ENCODE measurements at regions not wholly inside any gene's neighbourhood (a gene's known extent, or its start where the extent isn't known, plus 50 kb on each side); places are given as distances from the start of the nearest gene placed in this dataset.

GRCh38 chr15:66927201-66928077 lies 138.0 kb upstream of the SMAD3 start:
- Histone ChIP-seq H3K9ac (ENCODE audit: low read length) (no peak overlapping the region), H3K79me2 (ENCODE audit: low read length) (no peaks in the 10 kb centered on the region), H3K36me3 (ENCODE audit: insufficient read depth, low read length) (no peaks in the 10 kb centered on the region), H3K27me3 (ENCODE audit: low read length) (no peaks in the 10 kb centered on the region; the same call in 1 of the 2 replicates), H4K20me1 (ENCODE audit: insufficient read depth, low read depth, low read length) (no peaks in the 10 kb centered on the region), H2AFZ (ENCODE audit: low read length) (no peak overlapping the region), H3K4me2 (ENCODE audit: low read depth, low read length, poor library complexity, severe bottlenecking) (no peak overlapping the region), H3K4me3 (ENCODE audit: low read length) (no peak overlapping the region), H3K27ac (ENCODE audit: low read length) (no peak overlapping the region), H3K4me1 (ENCODE audit: low read length) (peaks cover 6% of the 10 kb centered on the region), H3K9me2 (replicated peaks; ENCODE audit: insufficient read depth, low read length) (no peaks in the 10 kb centered on the region), H3K9me3 (ENCODE audit: low read length) (no peaks in the 10 kb centered on the region; the same call in 1 of the 2 replicates)
- DNase-seq = no peak

DNA sequence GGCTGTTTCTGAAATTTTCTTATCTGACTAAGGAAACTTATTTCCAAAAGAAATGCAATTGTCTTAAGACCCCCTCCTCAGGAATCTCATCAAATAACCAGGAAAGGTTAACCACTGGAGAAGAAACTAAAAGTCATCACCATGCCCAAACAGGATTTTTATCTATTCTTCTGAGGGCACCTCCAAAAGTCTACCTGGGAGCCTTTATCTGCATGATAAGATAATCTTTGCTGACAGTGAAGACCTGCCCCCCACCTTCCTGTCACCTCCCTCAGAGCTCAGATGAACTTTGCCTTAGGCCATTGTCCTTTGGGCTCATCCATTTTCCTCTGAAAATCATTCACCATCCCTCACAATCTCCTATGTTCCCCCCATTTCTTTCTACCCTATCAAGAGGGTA lies 137.3 kb upstream of the SMAD3 start:
- no peak overlapping the region for H3K4me2 ChIP-seq (ENCODE audit: low read depth, low read length, poor library complexity, severe bottlenecking)
- no peak overlapping the region for H3K9ac ChIP-seq (ENCODE audit: low read length)
- peaks cover 6% of the 10 kb centered on the region for H3K4me1 ChIP-seq (ENCODE audit: low read length)
- H3K4me3 ChIP-seq (ENCODE audit: low read length) = no peak overlapping the region
- no peaks in the 10 kb centered on the region for H4K20me1 ChIP-seq (ENCODE audit: insufficient read depth, low read depth, low read length)
- H3K9me3 ChIP-seq (ENCODE audit: low read length) = no peaks in the 10 kb centered on the region
- H3K27me3 ChIP-seq (ENCODE audit: low read length) = no peaks in the 10 kb centered on the region
- no peak overlapping the region for H3K27ac ChIP-seq (ENCODE audit: low read length)
- no peaks in the 10 kb centered on the region for H3K36me3 ChIP-seq (ENCODE audit: insufficient read depth, low read length)
- H3K9me2 ChIP-seq (replicated peaks; ENCODE audit: insufficient read depth, low read length) = no peaks in the 10 kb centered on the region
- H3K79me2 ChIP-seq (ENCODE audit: low read length) = no peaks in the 10 kb centered on the region
- no peak overlapping the region for H2AFZ ChIP-seq (ENCODE audit: low read length)
- no peak for DNase-seq

GRCh38 chr15:66928784-66929183 lies 136.6 kb upstream of the SMAD3 start:
- DNase-seq = no peak
- Histone ChIP-seq H3K4me3 (ENCODE audit: low read length) (no peak overlapping the region), H4K20me1 (ENCODE audit: insufficient read depth, low read depth, low read length) (no peaks in the 10 kb centered on the region), H3K27ac (ENCODE audit: low read length) (no peak overlapping the region), H3K4me1 (ENCODE audit: low read length) (peaks cover 6% of the 10 kb centered on the region), H3K9me2 (replicated peaks; ENCODE audit: insufficient read depth, low read length) (no peaks in the 10 kb centered on the region), H3K4me2 (ENCODE audit: low read depth, low read length, poor library complexity, severe bottlenecking) (no peak overlapping the region), H3K36me3 (ENCODE audit: insufficient read depth, low read length) (no peaks in the 10 kb centered on the region), H3K9ac (ENCODE audit: low read length) (no peak overlapping the region), H3K79me2 (ENCODE audit: low read length) (no peaks in the 10 kb centered on the region), H3K9me3 (ENCODE audit: low read length) (peaks cover 3% of the 10 kb centered on the region; the same call in 1 of the 2 replicates), H3K27me3 (ENCODE audit: low read length) (no peaks in the 10 kb centered on the region), H2AFZ (ENCODE audit: low read length) (no peak overlapping the region)

DNA sequence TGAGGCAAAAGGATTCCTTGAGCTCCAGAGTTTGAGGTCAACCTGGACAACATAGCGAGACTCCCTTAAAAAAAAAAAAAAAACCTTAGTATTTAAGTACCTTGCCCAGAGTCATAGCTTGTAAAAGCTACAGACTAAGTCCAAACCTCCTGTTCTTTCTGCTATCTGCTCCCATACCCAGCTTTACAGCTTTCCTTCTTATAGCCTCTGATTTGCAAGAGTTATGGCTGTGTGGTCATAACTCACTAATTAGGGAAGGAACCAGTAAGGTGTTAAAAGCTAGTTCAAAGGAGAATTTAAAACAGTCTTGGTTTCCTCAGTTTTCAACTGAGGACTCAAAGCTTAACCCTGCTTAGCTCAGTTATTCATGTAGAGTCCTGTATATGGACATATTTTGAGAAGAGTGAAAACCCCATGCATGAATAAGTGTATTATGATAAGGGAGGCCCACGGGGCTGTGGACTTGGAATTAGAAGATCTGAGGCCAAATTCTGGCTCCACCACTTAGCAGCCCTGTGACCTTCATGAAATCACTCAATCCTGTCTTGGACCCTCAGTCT lies 135.5 kb upstream of the SMAD3 start:
- no peak overlapping the region for H3K4me3 ChIP-seq (ENCODE audit: low read length)
- no peaks in the 10 kb centered on the region for H3K27me3 ChIP-seq (ENCODE audit: low read length)
- H3K9me3 ChIP-seq (ENCODE audit: low read length) = peaks cover 6% of the 10 kb centered on the region; the same call in 1 of the 2 replicates
- no peak for DNase-seq
- no peaks in the 10 kb centered on the region for H4K20me1 ChIP-seq (ENCODE audit: insufficient read depth, low read depth, low read length)
- no peak overlapping the region for H2AFZ ChIP-seq (ENCODE audit: low read length)
- no peak overlapping the region for H3K4me2 ChIP-seq (ENCODE audit: low read depth, low read length, poor library complexity, severe bottlenecking)
- H3K4me1 ChIP-seq (ENCODE audit: low read length) = peaks cover 6% of the 10 kb centered on the region
- no peak overlapping the region for H3K27ac ChIP-seq (ENCODE audit: low read length)
- H3K36me3 ChIP-seq (ENCODE audit: insufficient read depth, low read length) = no peaks in the 10 kb centered on the region
- no peaks in the 10 kb centered on the region for H3K79me2 ChIP-seq (ENCODE audit: low read length)
- no peak overlapping the region for H3K9ac ChIP-seq (ENCODE audit: low read length)
- H3K9me2 ChIP-seq (replicated peaks; ENCODE audit: insufficient read depth, low read length) = no peaks in the 10 kb centered on the region

- Histone ChIP-seq H3K4me2 (ENCODE audit: low read depth, low read length, poor library complexity, severe bottlenecking) (no peak overlapping the region), H3K36me3 (ENCODE audit: insufficient read depth, low read length) (no peaks in the 10 kb centered on the region), H2AFZ (ENCODE audit: low read length) (no peak overlapping the region), H3K9me3 (ENCODE audit: low read length) (peaks cover 6% of the 10 kb centered on the region; the same call in 1 of the 2 replicates), H3K27ac (ENCODE audit: low read length) (no peak overlapping the region), H4K20me1 (ENCODE audit: insufficient read depth, low read depth, low read length) (no peaks in the 10 kb centered on the region), H3K4me3 (ENCODE audit: low read length) (no peak overlapping the region), H3K9ac (ENCODE audit: low read length) (no peak overlapping the region), H3K9me2 (replicated peaks; ENCODE audit: insufficient read depth, low read length) (no peaks in the 10 kb centered on the region), H3K27me3 (ENCODE audit: low read length) (no peaks in the 10 kb centered on the region), H3K4me1 (ENCODE audit: low read length) (peaks cover 6% of the 10 kb centered on the region), H3K79me2 (ENCODE audit: low read length) (no peaks in the 10 kb centered on the region)
- no peak for DNase-seq
Measured at GRCh38 chr15:66931768-66932633, 133.4 kb upstream of the SMAD3 start.

DNA sequence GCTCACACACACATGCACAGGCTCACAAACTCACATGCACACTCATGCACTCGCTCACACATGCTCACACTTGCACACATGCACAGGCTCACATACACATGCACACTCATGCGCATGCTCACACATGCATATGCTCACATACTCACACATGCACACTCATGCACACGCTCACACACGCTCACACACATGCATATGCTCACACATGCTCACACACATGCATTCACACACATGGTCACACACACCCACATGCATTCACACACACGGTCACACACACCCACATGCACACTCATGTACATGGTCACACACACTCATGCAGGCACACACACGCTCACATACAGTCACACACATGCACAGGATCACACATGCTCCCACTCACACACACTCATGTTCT lies 132.8 kb upstream of the SMAD3 start:
- H3K4me2 ChIP-seq (ENCODE audit: low read depth, low read length, poor library complexity, severe bottlenecking) = no peak overlapping the region
- H3K4me1 ChIP-seq (ENCODE audit: low read length) = peaks cover 6% of the 10 kb centered on the region
- no peaks in the 10 kb centered on the region for H3K36me3 ChIP-seq (ENCODE audit: insufficient read depth, low read length)
- peaks cover 6% of the 10 kb centered on the region; the same call in 1 of the 2 replicates for H3K9me3 ChIP-seq (ENCODE audit: low read length)
- no peaks in the 10 kb centered on the region for H3K79me2 ChIP-seq (ENCODE audit: low read length)
- H3K27ac ChIP-seq (ENCODE audit: low read length) = no peak overlapping the region
- no peak for DNase-seq
- H3K9ac ChIP-seq (ENCODE audit: low read length) = no peak overlapping the region
- no peak overlapping the region for H3K4me3 ChIP-seq (ENCODE audit: low read length)
- no peaks in the 10 kb centered on the region for H3K9me2 ChIP-seq (replicated peaks; ENCODE audit: insufficient read depth, low read length)
- no peak overlapping the region for H2AFZ ChIP-seq (ENCODE audit: low read length)
- H4K20me1 ChIP-seq (ENCODE audit: insufficient read depth, low read depth, low read length) = no peaks in the 10 kb centered on the region
- no peaks in the 10 kb centered on the region; the same call in 1 of the 2 replicates for H3K27me3 ChIP-seq (ENCODE audit: low read length)

DNA sequence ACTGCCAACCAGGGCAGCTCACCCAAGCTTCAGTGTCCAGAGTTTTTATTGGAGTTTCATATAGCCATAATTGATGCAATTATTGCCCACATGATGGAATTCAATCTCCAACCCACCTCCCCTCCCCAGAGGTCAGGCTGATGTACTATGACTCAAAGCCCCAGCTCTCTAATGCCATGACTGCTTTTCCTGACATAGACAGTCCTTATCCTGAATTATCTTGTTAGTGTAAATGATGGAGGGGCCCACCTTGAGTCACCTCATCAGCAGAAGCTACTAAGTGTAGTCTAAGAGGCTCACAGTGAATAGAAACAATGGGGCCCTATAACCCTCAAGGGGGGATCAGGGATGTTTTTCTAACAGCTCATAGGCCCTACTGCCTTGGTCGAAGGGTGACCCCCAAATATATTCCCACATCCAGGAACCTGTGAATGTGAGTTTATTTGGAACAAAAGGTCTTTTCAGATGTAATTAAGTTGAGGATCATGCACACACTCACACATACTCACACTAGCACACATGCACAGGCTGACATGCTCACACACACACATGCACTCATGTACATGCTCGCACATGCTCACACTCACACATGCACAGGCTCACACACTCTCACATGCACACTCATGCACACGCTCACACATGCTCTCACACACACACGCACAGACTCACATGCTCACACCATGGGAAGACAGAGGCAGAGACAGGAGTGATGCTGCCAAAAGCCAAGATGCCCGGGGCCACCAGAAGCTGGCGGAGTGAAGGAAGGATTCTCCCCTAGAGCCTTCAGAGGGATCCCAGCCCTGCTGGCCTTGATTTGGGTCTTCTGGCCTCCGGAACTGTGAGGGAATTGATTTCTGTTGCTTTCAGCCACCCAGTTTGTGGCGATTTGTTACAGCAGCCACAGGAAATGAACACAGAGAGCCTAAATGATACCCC lies 131.2 kb upstream of the SMAD3 start:
- Histone ChIP-seq H3K36me3 (ENCODE audit: insufficient read depth, low read length) (no peaks in the 10 kb centered on the region), H4K20me1 (ENCODE audit: insufficient read depth, low read depth, low read length) (no peaks in the 10 kb centered on the region), H3K9ac (ENCODE audit: low read length) (no peak overlapping the region), H3K4me1 (ENCODE audit: low read length) (peaks cover 6% of the 10 kb centered on the region), H3K27me3 (ENCODE audit: low read length) (peaks cover 3% of the 10 kb centered on the region; the same call in 1 of the 2 replicates), H3K79me2 (ENCODE audit: low read length) (no peaks in the 10 kb centered on the region), H2AFZ (ENCODE audit: low read length) (no peak overlapping the region), H3K4me2 (ENCODE audit: low read depth, low read length, poor library complexity, severe bottlenecking) (no peak overlapping the region), H3K27ac (ENCODE audit: low read length) (no peak overlapping the region), H3K4me3 (ENCODE audit: low read length) (no peak overlapping the region), H3K9me2 (replicated peaks; ENCODE audit: insufficient read depth, low read length) (no peaks in the 10 kb centered on the region), H3K9me3 (ENCODE audit: low read length) (peaks cover 9% of the 10 kb centered on the region; the same call in 1 of the 2 replicates)
- DNase-seq = no peak

Data from Karpas-422 (cell line).